ENCODE measurements at regions not wholly inside any gene's neighbourhood (a gene's known extent, or its start where the extent isn't known, plus 50 kb on each side); places are given as distances from the start of the nearest gene placed in this dataset.

GRCh38 chr17:34717092-34717491 is 137.7 kb downstream of the TMEM132E start:
- no peaks in the 10 kb centered on the region for H3K4me1 ChIP-seq
- H3K4me2 ChIP-seq, result no peak overlapping the region
- H3K4me3 ChIP-seq, result no peak overlapping the region
- H3K36me3 ChIP-seq, result no peaks in the 10 kb centered on the region
- no peak overlapping the region for H3K9ac ChIP-seq
- TF ChIP-seq Cebpa-rat (IDR thresholded peaks at IDR 0.05), result no peak
- no peaks in the 10 kb centered on the region for H4K20me1 ChIP-seq
- H3K27ac ChIP-seq, result no peak overlapping the region
- no peaks in the 10 kb centered on the region for H3K9me3 ChIP-seq
- H3K27me3 ChIP-seq, result no peaks in the 10 kb centered on the region

- no peak overlapping the region for H3K27ac ChIP-seq
- no peak overlapping the region for H3K4me3 ChIP-seq
- no peak for TF ChIP-seq Cebpa-rat (IDR thresholded peaks at IDR 0.05)
- H4K20me1 ChIP-seq, result no peaks in the 10 kb centered on the region
- H3K4me1 ChIP-seq, result no peaks in the 10 kb centered on the region
- H3K27me3 ChIP-seq, result no peaks in the 10 kb centered on the region
- no peak overlapping the region for H3K4me2 ChIP-seq
- H3K36me3 ChIP-seq, result no peaks in the 10 kb centered on the region
- H3K9me3 ChIP-seq, result no peaks in the 10 kb centered on the region
- no peak overlapping the region for H3K9ac ChIP-seq
Observed at GRCh38 chr17:34716291-34716690, 136.9 kb downstream of the TMEM132E start.

- Histone ChIP-seq H3K27me3 (no peaks in the 10 kb centered on the region), H4K20me1 (no peaks in the 10 kb centered on the region), H3K4me3 (no peak overlapping the region), H3K4me1 (no peaks in the 10 kb centered on the region), H3K9ac (no peak overlapping the region), H3K27ac (no peak overlapping the region), H3K4me2 (no peak overlapping the region), H3K9me3 (no peaks in the 10 kb centered on the region), H3K36me3 (no peaks in the 10 kb centered on the region)
- TF ChIP-seq Cebpa-rat (IDR thresholded peaks at IDR 0.05), result no peak
Observed at GRCh38 chr17:34715504-34715903, 136.1 kb downstream of the TMEM132E start.

- Histone ChIP-seq H3K9me3 (no peaks in the 10 kb centered on the region), H3K4me3 (no peak overlapping the region), H3K36me3 (no peaks in the 10 kb centered on the region), H4K20me1 (no peaks in the 10 kb centered on the region), H3K4me1 (no peaks in the 10 kb centered on the region), H3K27ac (no peak overlapping the region), H3K27me3 (no peaks in the 10 kb centered on the region), H3K9ac (no peak overlapping the region), H3K4me2 (no peak overlapping the region)
- no peak for TF ChIP-seq Cebpa-rat (IDR thresholded peaks at IDR 0.05)
Observed at GRCh38 chr17:34714475-34715410, 135.4 kb downstream of the TMEM132E start.

- Histone ChIP-seq H3K4me2 (no peak overlapping the region), H4K20me1 (no peaks in the 10 kb centered on the region), H3K4me1 (no peaks in the 10 kb centered on the region), H3K27me3 (no peaks in the 10 kb centered on the region), H3K27ac (no peak overlapping the region), H3K9me3 (no peaks in the 10 kb centered on the region), H3K36me3 (no peaks in the 10 kb centered on the region), H3K4me3 (no peak overlapping the region), H3K9ac (no peak overlapping the region)
- TF ChIP-seq Cebpa-rat (IDR thresholded peaks at IDR 0.05), result no peak
Observed at GRCh38 chr17:34713687-34714086, 134.3 kb downstream of the TMEM132E start.

GRCh38 chr17:34712481-34713195 is 133.3 kb downstream of the TMEM132E start:
- Histone ChIP-seq H3K9ac (no peak overlapping the region), H3K9me3 (no peaks in the 10 kb centered on the region), H4K20me1 (no peaks in the 10 kb centered on the region), H3K27me3 (no peaks in the 10 kb centered on the region), H3K4me2 (no peak overlapping the region), H3K4me3 (no peak overlapping the region), H3K27ac (no peak overlapping the region), H3K36me3 (no peaks in the 10 kb centered on the region), H3K4me1 (no peaks in the 10 kb centered on the region)
- TF ChIP-seq Cebpa-rat (IDR thresholded peaks at IDR 0.05), result no peak

GRCh38 chr17:34711646-34712045 is 132.3 kb downstream of the TMEM132E start:
- Histone ChIP-seq H3K27ac (no peak overlapping the region), H3K27me3 (no peaks in the 10 kb centered on the region), H3K9ac (no peak overlapping the region), H4K20me1 (no peaks in the 10 kb centered on the region), H3K9me3 (no peaks in the 10 kb centered on the region), H3K4me3 (no peak overlapping the region), H3K4me1 (no peaks in the 10 kb centered on the region), H3K4me2 (no peak overlapping the region), H3K36me3 (no peaks in the 10 kb centered on the region)
- no peak for TF ChIP-seq Cebpa-rat (IDR thresholded peaks at IDR 0.05)

- no peak overlapping the region for H3K27ac ChIP-seq
- H3K9ac ChIP-seq, result no peak overlapping the region
- no peaks in the 10 kb centered on the region for H3K9me3 ChIP-seq
- no peak overlapping the region for H3K4me3 ChIP-seq
- H3K4me2 ChIP-seq, result no peak overlapping the region
- no peak for TF ChIP-seq Cebpa-rat (IDR thresholded peaks at IDR 0.05)
- no peaks in the 10 kb centered on the region for H4K20me1 ChIP-seq
- no peaks in the 10 kb centered on the region for H3K36me3 ChIP-seq
- H3K4me1 ChIP-seq, result no peaks in the 10 kb centered on the region
- no peaks in the 10 kb centered on the region for H3K27me3 ChIP-seq
Observed at GRCh38 chr17:34710226-34710625, 130.8 kb downstream of the TMEM132E start.

- Histone ChIP-seq H3K27me3 (no peaks in the 10 kb centered on the region), H3K9me3 (no peaks in the 10 kb centered on the region), H3K4me1 (no peaks in the 10 kb centered on the region), H4K20me1 (no peaks in the 10 kb centered on the region), H3K27ac (no peak overlapping the region), H3K36me3 (no peaks in the 10 kb centered on the region), H3K4me2 (no peak overlapping the region), H3K4me3 (no peak overlapping the region), H3K9ac (no peak overlapping the region)
- no peak for TF ChIP-seq Cebpa-rat (IDR thresholded peaks at IDR 0.05)
Observed at GRCh38 chr17:34709158-34709754, 129.9 kb downstream of the TMEM132E start.

- Histone ChIP-seq H3K36me3 (no peaks in the 10 kb centered on the region), H3K27ac (no peak overlapping the region), H3K4me2 (no peak overlapping the region), H3K4me3 (no peak overlapping the region), H3K27me3 (no peaks in the 10 kb centered on the region), H3K9me3 (no peaks in the 10 kb centered on the region), H4K20me1 (no peaks in the 10 kb centered on the region), H3K4me1 (no peaks in the 10 kb centered on the region), H3K9ac (no peak overlapping the region)
- TF ChIP-seq Cebpa-rat (IDR thresholded peaks at IDR 0.05), result no peak
Observed at GRCh38 chr17:34706029-34706428, 126.6 kb downstream of the TMEM132E start.

All from BLaER1 (cell line).